PC-3 (cell line): ENCODE measurements at regions not wholly inside any gene's neighbourhood (a gene's known extent, or its start where the extent isn't known, plus 50 kb on each side); places are given as distances from the start of the nearest gene placed in this dataset.

ENCODE experiments used
- ATAC-seq: fragments of 200-7000 bp; cut with Tn5 transposase; 2 replicates; pipeline ENCODE4 v1.9.1; 2020; ENCODE audit warnings: mild to moderate bottlenecking, moderate library complexity
- BruUV-seq: library from RNA; stranded (reverse); fragments of 400-500 nt; replicated peaks from 2 replicates; lab custom pipeline; 2021; lab: Mats Ljungman, UMichigan
- CTCF ChIA-PET: fragments of 300-600 bp; sonication (Branson Sonifier 250); formaldehyde crosslinking; loops from one replicate; lab custom pipeline; 2022; ENCODE audit warnings: antibody characterized with exemption; lab: Charles Lee
- POLR2A ChIA-PET: fragments of 300-600 bp; sonication (Branson Sonifier 250); formaldehyde crosslinking; loops from one replicate; lab custom pipeline; 2022; ENCODE audit warnings: antibody characterized with exemption; ENCODE audit not compliant: unreplicated experiment; lab: Charles Lee
- DNase-seq: peaks from one replicate; pipeline ENCODE4 v3.0.0-alpha.2; 2015
- H2AFZ ChIP-seq: fragments of 300-600 bp; sonication (generic); 2 replicates; pipeline ENCODE4 v1.6.0; 2016; ENCODE audit warnings: antibody characterized with exemption, low read length
- H3F3A ChIP-seq: fragments of 300-600 bp; sonication (generic); one replicate; pipeline ENCODE4 v1.6.0; 2017; ENCODE audit warnings: antibody characterized with exemption, low read length, control low read depth, mild to moderate bottlenecking; ENCODE audit not compliant: unreplicated experiment
- H3K27ac ChIP-seq: fragments of 300-600 bp; sonication (generic); 2 replicates; pipeline ENCODE4 v1.5.1; 2016; ENCODE audit warnings: mild to moderate bottlenecking, low read length
- H3K27me3 ChIP-seq: fragments of 300-600 bp; sonication (generic); 2 replicates; pipeline ENCODE4 v1.6.1; 2016; ENCODE audit warnings: low read length, mixed read lengths
- H3K36me3 ChIP-seq: fragments of 300-600 bp; sonication (generic); 2 replicates; pipeline ENCODE4 v1.6.1; 2016; ENCODE audit warnings: low read depth, mixed run types, low read length, mixed read lengths
- H3K4me1 ChIP-seq: fragments of 300-600 bp; sonication (generic); 2 replicates; pipeline ENCODE4 v1.5.1; 2016; ENCODE audit warnings: low read length; ENCODE audit not compliant: insufficient read depth
- H3K4me2 ChIP-seq: fragments of 300-600 bp; sonication (generic); 2 replicates; pipeline ENCODE4 v1.6.0; 2016; ENCODE audit warnings: low read length
- H3K4me3 ChIP-seq: fragments of 300-600 bp; sonication (generic); 2 replicates; pipeline ENCODE4 v1.5.1; 2016; ENCODE audit warnings: mild to moderate bottlenecking, low read length, mixed read lengths
- H3K79me2 ChIP-seq: fragments of 300-600 bp; sonication (generic); 2 replicates; pipeline ENCODE4 v1.6.1; 2017; ENCODE audit warnings: low read length, mixed read lengths
- H3K9ac ChIP-seq: fragments of 300-600 bp; sonication (generic); 2 replicates; pipeline ENCODE4 v1.6.0; 2016; ENCODE audit warnings: mild to moderate bottlenecking, low read length
- H3K9me2 ChIP-seq: fragments of 300-600 bp; sonication (generic); replicated peaks from 2 replicates; pipeline ENCODE4 v1.6.1; 2016; ENCODE audit warnings: mixed run types, low read length, mixed read lengths
- H3K9me3 ChIP-seq: fragments of 300-600 bp; sonication (generic); 2 replicates; pipeline ENCODE4 v1.6.1; 2016; ENCODE audit warnings: low read length, mixed read lengths
- H4K20me1 ChIP-seq: fragments of 300-600 bp; sonication (generic); 2 replicates; pipeline ENCODE4 v1.6.1; 2016; ENCODE audit warnings: low read length, mixed read lengths
- CTCF ChIP-seq: fragments of 300-600 bp; sonication (generic); conservative IDR thresholded peaks from 2 replicates; pipeline ENCODE4 v1.5.1; 2017; ENCODE audit warnings: antibody characterized with exemption, low read depth, mild to moderate bottlenecking, low read length
- EZH2 ChIP-seq: fragments of 300-600 bp; sonication (generic); IDR thresholded peaks from one replicate; pipeline ENCODE4 v1.6.1; 2017; ENCODE audit warnings: antibody characterized with exemption, mild to moderate bottlenecking, low read length; ENCODE audit not compliant: unreplicated experiment
- EZH2phosphoT487 ChIP-seq: fragments of 300-600 bp; sonication (generic); IDR thresholded peaks from 2 replicates; pipeline ENCODE4 v1.6.1; 2018; ENCODE audit warnings: mild to moderate bottlenecking, antibody characterized with exemption, low read length, borderline replicate concordance
- intact Hi-C: fragments of 100-400 bp; cut with micrococcal nuclease; formaldehyde crosslinking; loops from 2 replicates; pipeline ENCODE4 v1.9.0; 2023

GRCh38 chr11:112637076-112637475 is 324.1 kb upstream of the NCAM1 start:
- TF ChIP-seq EZH2phosphoT487 (no peak), EZH2 (no peak), CTCF (no peak)
- no peak for DNase-seq
- Histone ChIP-seq H4K20me1 (no peaks in the 10 kb centered on the region), H3K27ac (no peak overlapping the region), H3K9ac (no peak overlapping the region), H3K79me2 (no peaks in the 10 kb centered on the region), H3K4me2 (no peak overlapping the region), H3F3A (no peaks in the 10 kb centered on the region), H3K27me3 (no peaks in the 10 kb centered on the region; the same call in 1 of the 2 replicates), H3K36me3 (no peaks in the 10 kb centered on the region), H3K4me3 (no peak overlapping the region), H2AFZ (no peak overlapping the region), H3K4me1 (no peaks in the 10 kb centered on the region), H3K9me3 (0 out of 2 replicates have a peak, but pooled peaks cover 3% of the 10 kb centered on the region), H3K9me2 (no peaks in the 10 kb centered on the region)
- intact Hi-C loops: no loop called here
- BruUV-seq: no TSS peak
- POLR2A ChIA-PET: no interaction called here
- ATAC-seq: no peak
- CTCF ChIA-PET: no interaction called here

- no peaks in the 10 kb centered on the region for H3K79me2 ChIP-seq
- H3F3A ChIP-seq: no peaks in the 10 kb centered on the region
- no peaks in the 10 kb centered on the region for H3K36me3 ChIP-seq
- ChIA-PET POLR2A (no interaction called here), CTCF (no interaction called here)
- H3K27ac ChIP-seq: no peak overlapping the region
- no peaks in the 10 kb centered on the region for H4K20me1 ChIP-seq
- no peaks in the 10 kb centered on the region for H3K9me2 ChIP-seq
- no peak overlapping the region for H3K4me2 ChIP-seq
- DNase-seq: no peak
- H3K9ac ChIP-seq: no peak overlapping the region
- no peaks in the 10 kb centered on the region for H3K4me1 ChIP-seq
- no TSS peak for BruUV-seq
- no peak overlapping the region for H2AFZ ChIP-seq
- no peak for ATAC-seq
- TF ChIP-seq EZH2phosphoT487: no peak
- no peak for TF ChIP-seq CTCF
- no peak for TF ChIP-seq EZH2
- no peak overlapping the region for H3K4me3 ChIP-seq
- intact Hi-C loops: no loop called here
- no peaks in the 10 kb centered on the region for H3K27me3 ChIP-seq
- 0 out of 2 replicates have a peak, but pooled peaks cover 3% of the 10 kb centered on the region for H3K9me3 ChIP-seq
These were observed 323.3 kb upstream of the NCAM1 start for GRCh38 chr11:112637876-112638275.

GRCh38 chr11:112639469-112639868 is 321.8 kb upstream of the NCAM1 start:
- Histone ChIP-seq H3K4me3 (no peak overlapping the region), H3K9me3 (0 out of 2 replicates have a peak, but pooled peaks cover 3% of the 10 kb centered on the region), H3K79me2 (no peaks in the 10 kb centered on the region), H3K4me1 (no peaks in the 10 kb centered on the region), H3K27me3 (no peaks in the 10 kb centered on the region), H4K20me1 (no peaks in the 10 kb centered on the region), H3K9me2 (no peaks in the 10 kb centered on the region), H2AFZ (no peak overlapping the region), H3K27ac (no peak overlapping the region), H3K9ac (no peak overlapping the region), H3F3A (no peaks in the 10 kb centered on the region), H3K4me2 (no peak overlapping the region), H3K36me3 (no peaks in the 10 kb centered on the region)
- DNase-seq (no peak), ATAC-seq (no peak)
- ChIA-PET CTCF (no interaction called here), POLR2A (no interaction called here)
- no TSS peak for BruUV-seq
- TF ChIP-seq EZH2phosphoT487 (no peak), CTCF (no peak), EZH2 (no peak)
- intact Hi-C loops: no loop called here
